ENCODE measurements at regions not wholly inside any gene's neighbourhood (a gene's known extent, or its start where the extent isn't known, plus 50 kb on each side); places are given as distances from the start of the nearest gene placed in this dataset.

DNA sequence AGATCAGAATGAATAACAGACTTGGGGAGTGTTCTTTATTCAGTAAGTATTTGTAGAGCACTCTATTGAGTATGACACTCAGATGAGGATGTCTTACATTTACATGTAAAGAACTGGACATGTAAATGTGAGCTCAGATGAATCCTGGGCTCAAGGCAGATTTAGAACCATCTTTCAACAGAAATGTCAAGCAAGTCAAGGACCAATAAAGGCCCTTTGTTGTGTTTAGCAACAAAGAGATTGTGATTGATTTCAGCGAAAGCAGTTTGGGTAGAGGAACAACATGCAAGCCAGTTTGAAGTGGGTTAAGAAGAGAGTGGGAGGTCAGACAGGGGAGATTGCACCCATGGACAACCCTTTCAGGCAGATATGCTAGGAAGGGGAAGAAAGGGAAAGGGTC, 194.2 kb upstream of the DNAJC19 start:
- TF ChIP-seq, protein P1, sequence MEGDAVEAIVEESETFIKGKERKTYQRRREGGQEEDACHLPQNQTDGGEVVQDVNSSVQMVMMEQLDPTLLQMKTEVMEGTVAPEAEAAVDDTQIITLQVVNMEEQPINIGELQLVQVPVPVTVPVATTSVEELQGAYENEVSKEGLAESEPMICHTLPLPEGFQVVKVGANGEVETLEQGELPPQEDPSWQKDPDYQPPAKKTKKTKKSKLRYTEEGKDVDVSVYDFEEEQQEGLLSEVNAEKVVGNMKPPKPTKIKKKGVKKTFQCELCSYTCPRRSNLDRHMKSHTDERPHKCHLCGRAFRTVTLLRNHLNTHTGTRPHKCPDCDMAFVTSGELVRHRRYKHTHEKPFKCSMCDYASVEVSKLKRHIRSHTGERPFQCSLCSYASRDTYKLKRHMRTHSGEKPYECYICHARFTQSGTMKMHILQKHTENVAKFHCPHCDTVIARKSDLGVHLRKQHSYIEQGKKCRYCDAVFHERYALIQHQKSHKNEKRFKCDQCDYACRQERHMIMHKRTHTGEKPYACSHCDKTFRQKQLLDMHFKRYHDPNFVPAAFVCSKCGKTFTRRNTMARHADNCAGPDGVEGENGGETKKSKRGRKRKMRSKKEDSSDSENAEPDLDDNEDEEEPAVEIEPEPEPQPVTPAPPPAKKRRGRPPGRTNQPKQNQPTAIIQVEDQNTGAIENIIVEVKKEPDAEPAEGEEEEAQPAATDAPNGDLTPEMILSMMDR (IDR thresholded peaks at IDR 0.05; ENCODE audit: low read depth, low read length): no peak
- no peak for TF ChIP-seq EZH2phosphoT487 (IDR thresholded peaks at IDR 0.05; ENCODE audit: low read depth)

All from OCI-LY3 (cell line).